DND-41 (cell line): ENCODE measurements at regions not wholly inside any gene's neighbourhood (a gene's known extent, or its start where the extent isn't known, plus 50 kb on each side); places are given as distances from the start of the nearest gene placed in this dataset.

Source experiments
- CTCF ChIP-seq: IDR thresholded peaks from 2 replicates; pipeline ENCODE4 v1.5.1; 2012; ENCODE audit warnings: borderline replicate concordance, low read length, moderate library complexity, mild to moderate bottlenecking; ENCODE audit not compliant: poor library complexity, severe bottlenecking; ENCODE audit errors: extremely low read depth
- EZH2 ChIP-seq: IDR thresholded peaks from 3 replicates; pipeline ENCODE4 v1.6.1; 2012; ENCODE audit warnings: borderline replicate concordance, low read depth, mild to moderate bottlenecking, moderate library complexity, low read length, inconsistent platforms; ENCODE audit not compliant: severe bottlenecking

DNA sequence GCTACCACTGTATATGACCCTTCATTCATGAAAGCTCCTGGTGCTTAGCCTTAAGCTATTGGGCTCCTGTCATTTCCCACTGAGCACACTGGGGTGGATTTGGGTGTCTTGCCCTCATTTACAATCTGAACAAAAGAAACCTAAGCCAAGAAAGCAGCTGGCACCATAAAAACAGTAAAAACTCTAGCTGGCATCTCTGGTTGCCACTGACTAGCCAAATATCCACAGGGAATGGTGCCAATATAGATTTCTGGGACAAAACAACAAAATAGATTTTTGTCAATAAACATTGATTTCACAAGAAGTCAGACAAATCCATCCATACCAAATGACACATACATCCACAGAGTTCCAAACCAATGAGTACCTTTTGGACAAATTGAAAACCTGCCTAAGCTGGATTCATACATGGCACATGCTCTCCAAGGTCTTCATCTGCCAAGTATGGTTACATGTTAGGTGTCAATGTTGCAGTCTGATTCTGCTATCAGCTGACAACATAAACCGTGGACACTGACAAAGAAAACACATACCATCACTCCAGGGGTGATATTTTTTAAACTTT, 1081.5 kb upstream of the ZEB2 start:
- TF ChIP-seq CTCF (no peak), EZH2 (no peak)
